ENCODE measurements at regions not wholly inside any gene's neighbourhood (a gene's known extent, or its start where the extent isn't known, plus 50 kb on each side); places are given as distances from the start of the nearest gene placed in this dataset.

- no peak overlapping the region for H3K4me3 Mint-ChIP-seq
- Histone ChIP-seq H3K36me3 (ENCODE audit: control insufficient read depth, insufficient read depth, low read length) (no peaks in the 10 kb centered on the region), H3K27me3 (ENCODE audit: control insufficient read depth, insufficient read depth, low read length, poor library complexity, severe bottlenecking) (no peaks in the 10 kb centered on the region), H3K4me1 (ENCODE audit: control insufficient read depth, insufficient read depth, low read length) (no peaks in the 10 kb centered on the region), H3K27ac (ENCODE audit: low read depth, low read length) (no peak overlapping the region), H3K9ac (ENCODE audit: extremely low read depth, low read length, poor library complexity, severe bottlenecking) (no peak overlapping the region), H3K9me3 (ENCODE audit: control insufficient read depth, low read length) (no peaks in the 10 kb centered on the region), H3K4me3 (ENCODE audit: low read length) (no peak overlapping the region)
- TF ChIP-seq, protein P1, sequence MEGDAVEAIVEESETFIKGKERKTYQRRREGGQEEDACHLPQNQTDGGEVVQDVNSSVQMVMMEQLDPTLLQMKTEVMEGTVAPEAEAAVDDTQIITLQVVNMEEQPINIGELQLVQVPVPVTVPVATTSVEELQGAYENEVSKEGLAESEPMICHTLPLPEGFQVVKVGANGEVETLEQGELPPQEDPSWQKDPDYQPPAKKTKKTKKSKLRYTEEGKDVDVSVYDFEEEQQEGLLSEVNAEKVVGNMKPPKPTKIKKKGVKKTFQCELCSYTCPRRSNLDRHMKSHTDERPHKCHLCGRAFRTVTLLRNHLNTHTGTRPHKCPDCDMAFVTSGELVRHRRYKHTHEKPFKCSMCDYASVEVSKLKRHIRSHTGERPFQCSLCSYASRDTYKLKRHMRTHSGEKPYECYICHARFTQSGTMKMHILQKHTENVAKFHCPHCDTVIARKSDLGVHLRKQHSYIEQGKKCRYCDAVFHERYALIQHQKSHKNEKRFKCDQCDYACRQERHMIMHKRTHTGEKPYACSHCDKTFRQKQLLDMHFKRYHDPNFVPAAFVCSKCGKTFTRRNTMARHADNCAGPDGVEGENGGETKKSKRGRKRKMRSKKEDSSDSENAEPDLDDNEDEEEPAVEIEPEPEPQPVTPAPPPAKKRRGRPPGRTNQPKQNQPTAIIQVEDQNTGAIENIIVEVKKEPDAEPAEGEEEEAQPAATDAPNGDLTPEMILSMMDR (conservative IDR thresholded peaks at IDR 0.05) = no peak
- no peaks in the 10 kb centered on the region for H3K36me3 Mint-ChIP-seq (ENCODE audit: low read depth)
- no peaks in the 10 kb centered on the region for H3K4me1 Mint-ChIP-seq
- H3K27ac Mint-ChIP-seq = no peak overlapping the region
- no peak for DNase-seq
- WGBS, 2 experiments (ENCODE audit: insufficient coverage in 1 of 2, insufficient read length in 1 of 2) = 90 to 93% methylated on average over 3 of the region's 3 CpGs
- no peaks in the 10 kb centered on the region for H3K9me3 Mint-ChIP-seq
- H3K27me3 Mint-ChIP-seq (ENCODE audit: insufficient read depth) = no peaks in the 10 kb centered on the region
Observed at GRCh38 chr3:74850381-74850780, 235.9 kb upstream of the CNTN3 start.

- H3K27ac ChIP-seq (ENCODE audit: low read depth, low read length) = no peak overlapping the region
- no peaks in the 10 kb centered on the region for H3K9me3 ChIP-seq (ENCODE audit: control insufficient read depth, low read length)
- H3K4me3 ChIP-seq (ENCODE audit: low read length) = no peak overlapping the region
- H3K9ac ChIP-seq (ENCODE audit: extremely low read depth, low read length, poor library complexity, severe bottlenecking) = no peak overlapping the region
- H3K4me1 ChIP-seq (ENCODE audit: control insufficient read depth, insufficient read depth, low read length) = no peaks in the 10 kb centered on the region
- no peaks in the 10 kb centered on the region for H3K36me3 ChIP-seq (ENCODE audit: control insufficient read depth, insufficient read depth, low read length)
- Mint-ChIP-seq H3K4me1 (no peaks in the 10 kb centered on the region), H3K9me3 (no peaks in the 10 kb centered on the region), H3K27ac (no peak overlapping the region), H3K27me3 (ENCODE audit: insufficient read depth) (no peaks in the 10 kb centered on the region), H3K36me3 (ENCODE audit: low read depth) (no peaks in the 10 kb centered on the region), H3K4me3 (no peak overlapping the region)
- TF ChIP-seq, protein P1 (conservative IDR thresholded peaks at IDR 0.05) = no peak
- DNase-seq = no peak
- no peaks in the 10 kb centered on the region for H3K27me3 ChIP-seq (ENCODE audit: control insufficient read depth, insufficient read depth, low read length, poor library complexity, severe bottlenecking)
- 90 to 100% methylated on average over 4 of the region's 4 CpGs for WGBS, 2 experiments (ENCODE audit: insufficient coverage in 1 of 2, insufficient read length in 1 of 2)
Observed at GRCh38 chr3:74847093-74847492, 232.6 kb upstream of the CNTN3 start.

DNA sequence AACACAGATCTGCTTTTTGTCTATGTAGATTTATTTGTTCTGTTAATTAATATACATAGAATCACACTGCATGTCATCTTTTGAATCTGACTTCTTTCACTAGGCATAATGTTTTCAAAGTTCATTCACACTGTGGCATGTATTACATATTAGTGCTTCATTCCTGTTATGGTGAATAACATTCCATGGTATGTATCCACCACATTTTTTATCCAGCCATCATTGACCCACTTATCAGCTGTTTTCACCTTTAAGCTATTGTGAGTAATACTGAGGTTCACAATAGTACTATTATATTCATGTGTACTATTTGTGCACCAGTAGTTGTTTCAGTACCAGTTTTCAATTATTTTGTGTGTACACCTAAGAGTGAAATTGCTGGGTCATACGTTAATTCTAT, 230.6 kb upstream of the CNTN3 start:
- no peak for DNase-seq
- H3K9me3 Mint-ChIP-seq = no peaks in the 10 kb centered on the region
- H3K9ac ChIP-seq (ENCODE audit: extremely low read depth, low read length, poor library complexity, severe bottlenecking) = no peak overlapping the region
- 89 to 100% methylated on average over 1 of the region's 1 CpG for WGBS, 2 experiments (ENCODE audit: insufficient coverage in 1 of 2, insufficient read length in 1 of 2)
- H3K4me3 ChIP-seq (ENCODE audit: low read length) = no peak overlapping the region
- no peak overlapping the region for H3K27ac ChIP-seq (ENCODE audit: low read depth, low read length)
- no peaks in the 10 kb centered on the region for H3K9me3 ChIP-seq (ENCODE audit: control insufficient read depth, low read length)
- H3K36me3 ChIP-seq (ENCODE audit: control insufficient read depth, insufficient read depth, low read length) = no peaks in the 10 kb centered on the region
- TF ChIP-seq, protein P1 (conservative IDR thresholded peaks at IDR 0.05) = no peak
- H3K27ac Mint-ChIP-seq = no peak overlapping the region
- H3K27me3 Mint-ChIP-seq (ENCODE audit: insufficient read depth) = no peaks in the 10 kb centered on the region
- no peak overlapping the region for H3K4me3 Mint-ChIP-seq
- no peaks in the 10 kb centered on the region for H3K27me3 ChIP-seq (ENCODE audit: control insufficient read depth, insufficient read depth, low read length, poor library complexity, severe bottlenecking)
- no peaks in the 10 kb centered on the region for H3K36me3 Mint-ChIP-seq (ENCODE audit: low read depth)
- no peaks in the 10 kb centered on the region for H3K4me1 ChIP-seq (ENCODE audit: control insufficient read depth, insufficient read depth, low read length)
- H3K4me1 Mint-ChIP-seq = peaks cover 3% of the 10 kb centered on the region
